ENCODE measurements at regions not wholly inside any gene's neighbourhood (a gene's known extent, or its start where the extent isn't known, plus 50 kb on each side); places are given as distances from the start of the nearest gene placed in this dataset.

DNA sequence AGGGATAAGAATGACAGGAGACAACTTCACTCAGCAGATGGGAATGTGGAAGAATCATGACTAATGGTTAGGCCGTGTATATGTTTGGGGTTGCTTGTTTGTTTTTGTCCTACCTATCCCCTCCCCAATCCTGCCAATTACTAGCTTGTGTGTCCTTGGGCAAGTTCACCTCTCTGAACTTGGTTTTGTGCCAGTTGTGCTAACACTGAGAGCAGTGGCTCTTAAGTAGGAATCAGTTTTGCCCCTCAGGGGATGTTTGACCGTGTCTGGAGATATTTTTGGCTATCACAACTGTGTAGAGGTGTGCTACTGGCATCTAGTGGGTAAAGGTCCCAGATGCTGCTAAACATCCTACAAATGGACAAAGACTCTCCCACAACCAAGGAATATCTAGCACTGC lies 287.0 kb downstream of the DMRT2 start:
- H3K4me2 ChIP-seq (ENCODE audit: low read length) = no peak overlapping the region
- CTCF ChIA-PET = no interaction called here
- H3K4me3 ChIP-seq (replicated peaks in 1 of 2; ENCODE audit: low read depth in 1 of 2, low read length in 2 of 2) = no peak overlapping the region
- no peak overlapping the region for H3K27ac ChIP-seq (ENCODE audit: low read depth, low read length)
- H3K9me3 ChIP-seq (ENCODE audit: control insufficient read depth in 1 of 2, insufficient read depth in 1 of 2, low read depth in 1 of 2, low read length in 2 of 2) = peaks cover 5 to 15% of the 10 kb centered on the region in 2 experiments; a peak in 2 of 4 replicates
- no peaks in the 10 kb centered on the region for H3K27me3 ChIP-seq (ENCODE audit: insufficient read depth, low read length)
- no peaks in the 10 kb centered on the region for H3K4me1 ChIP-seq (ENCODE audit: control insufficient read depth in 1 of 2, insufficient read depth in 2 of 2, low read length in 2 of 2)
- intact Hi-C loops (cut with micrococcal nuclease) = no loop called here
- no peaks in the 10 kb centered on the region for H4K20me1 ChIP-seq (ENCODE audit: insufficient read depth)
- no peak for ATAC-seq
- no peak overlapping the region for H3K9ac ChIP-seq (ENCODE audit: low read length)
- POLR2A ChIA-PET = no interaction called here
- H2AFZ ChIP-seq (ENCODE audit: low read depth, low read length, poor library complexity, severe bottlenecking) = no peak overlapping the region
- TF ChIP-seq FOSL1 (IDR thresholded peaks at IDR 0.05; ENCODE audit: low read depth) (no peak), YY1 (IDR thresholded peaks at IDR 0.05; ENCODE audit: extremely low read depth, insufficient replicate concordance, low read depth, low read length) (no peak), EZH2phosphoT487 (IDR thresholded peaks at IDR 0.05; ENCODE audit: borderline replicate concordance) (no peak), ZBTB33 (IDR thresholded peaks at IDR 0.05; ENCODE audit: extremely low read depth, insufficient replicate concordance, low read length) (no peak), ZNF274 (IDR thresholded peaks at IDR 0.05; ENCODE audit: low read depth, low read length) (no peak), EZH2 (IDR thresholded peaks at IDR 0.05) (no peak), POLR2AphosphoS5 (IDR thresholded peaks at IDR 0.05; ENCODE audit: low read depth, low read length) (no peak), RAD21 (IDR thresholded peaks at IDR 0.05; ENCODE audit: low read depth) (no peak), ZFX (IDR thresholded peaks at IDR 0.05) (no peak), ELF1 (IDR thresholded peaks at IDR 0.05; ENCODE audit: borderline replicate concordance, low read depth) (no peak), REST (IDR thresholded peaks at IDR 0.05; ENCODE audit: low read depth) (no peak), SIN3A (IDR thresholded peaks at IDR 0.05; ENCODE audit: low read depth) (no peak), POLR2A (IDR thresholded peaks at IDR 0.05; ENCODE audit: borderline replicate concordance, extremely low read depth, insufficient read depth, insufficient read length) (no peak), CEBPB (IDR thresholded peaks at IDR 0.05; ENCODE audit: low read depth) (no peak)
- TF ChIP-seq, protein P1, sequence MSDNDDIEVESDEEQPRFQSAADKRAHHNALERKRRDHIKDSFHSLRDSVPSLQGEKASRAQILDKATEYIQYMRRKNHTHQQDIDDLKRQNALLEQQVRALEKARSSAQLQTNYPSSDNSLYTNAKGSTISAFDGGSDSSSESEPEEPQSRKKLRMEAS (IDR thresholded peaks at IDR 0.05) = no peak
- TF ChIP-seq, protein P2, sequence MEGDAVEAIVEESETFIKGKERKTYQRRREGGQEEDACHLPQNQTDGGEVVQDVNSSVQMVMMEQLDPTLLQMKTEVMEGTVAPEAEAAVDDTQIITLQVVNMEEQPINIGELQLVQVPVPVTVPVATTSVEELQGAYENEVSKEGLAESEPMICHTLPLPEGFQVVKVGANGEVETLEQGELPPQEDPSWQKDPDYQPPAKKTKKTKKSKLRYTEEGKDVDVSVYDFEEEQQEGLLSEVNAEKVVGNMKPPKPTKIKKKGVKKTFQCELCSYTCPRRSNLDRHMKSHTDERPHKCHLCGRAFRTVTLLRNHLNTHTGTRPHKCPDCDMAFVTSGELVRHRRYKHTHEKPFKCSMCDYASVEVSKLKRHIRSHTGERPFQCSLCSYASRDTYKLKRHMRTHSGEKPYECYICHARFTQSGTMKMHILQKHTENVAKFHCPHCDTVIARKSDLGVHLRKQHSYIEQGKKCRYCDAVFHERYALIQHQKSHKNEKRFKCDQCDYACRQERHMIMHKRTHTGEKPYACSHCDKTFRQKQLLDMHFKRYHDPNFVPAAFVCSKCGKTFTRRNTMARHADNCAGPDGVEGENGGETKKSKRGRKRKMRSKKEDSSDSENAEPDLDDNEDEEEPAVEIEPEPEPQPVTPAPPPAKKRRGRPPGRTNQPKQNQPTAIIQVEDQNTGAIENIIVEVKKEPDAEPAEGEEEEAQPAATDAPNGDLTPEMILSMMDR (IDR thresholded peaks at IDR 0.05 in 2 of 3, conservative IDR thresholded peaks at IDR 0.05 in 1 of 3; ENCODE audit: borderline replicate concordance in 1 of 3, insufficient read depth in 1 of 3, low read depth in 2 of 3, low read length in 2 of 3) = no peak
- no peaks in the 10 kb centered on the region for H3K9me2 ChIP-seq (ENCODE audit: insufficient read depth)
- no peaks in the 10 kb centered on the region for H3K36me3 ChIP-seq (ENCODE audit: control insufficient read depth in 1 of 2, insufficient read depth in 2 of 2, low read length in 2 of 2)
- DNase-seq (ENCODE audit: low read depth, low spot score) = no peak
- BruUV-seq (replicated peaks) = no TSS peak
- H3K79me2 ChIP-seq (ENCODE audit: insufficient read depth, low read length) = no peaks in the 10 kb centered on the region
- RAD21 ChIA-PET (ENCODE audit: low non-redundant PET in 1 of 2, low total read pairs in 2 of 2, uncharacterized antibody in 2 of 2, unreplicated experiment in 2 of 2) = no interaction called here

Measured in HCT116 (cell line).